SK-N-SH (cell line): ENCODE measurements at regions not wholly inside any gene's neighbourhood (a gene's known extent, or its start where the extent isn't known, plus 50 kb on each side); places are given as distances from the start of the nearest gene placed in this dataset.

Experiments
- RFX5 ChIP-seq: IDR thresholded peaks from 2 replicates; pipeline ENCODE4 v1.6.1; 2012; ENCODE audit warnings: mild to moderate bottlenecking, improper control_type of control experiment, low read length
- TF ChIP-seq, protein P1 (sequence below): fragments of 200-600 bp; sonication (generic); IDR thresholded peaks from 2 replicates; pipeline ENCODE4 v1.6.1; 2017; ENCODE audit warnings: antibody characterized with exemption, mild to moderate bottlenecking, moderate library complexity

DNA sequence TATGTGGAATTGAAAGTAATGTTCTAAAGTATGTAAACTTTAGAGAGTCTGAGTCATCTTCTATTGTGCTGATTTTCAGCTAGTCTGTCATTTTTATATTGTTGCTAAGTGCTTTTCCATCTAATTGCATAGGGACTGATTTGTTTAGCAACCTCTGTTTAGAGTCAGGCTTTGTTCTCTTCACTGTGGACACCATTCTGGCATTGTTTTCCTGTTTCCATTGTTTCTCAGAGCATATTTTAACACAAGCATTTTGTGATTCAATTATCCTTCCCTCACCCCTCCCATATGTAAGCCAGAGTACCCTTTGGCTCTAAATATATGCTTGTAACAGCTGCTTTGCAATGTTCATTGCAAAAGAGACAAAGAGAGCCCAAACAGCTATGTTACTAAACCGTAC is 748.4 kb upstream of the PHF14 start:
- no peak for TF ChIP-seq RFX5
- TF ChIP-seq, protein P1, sequence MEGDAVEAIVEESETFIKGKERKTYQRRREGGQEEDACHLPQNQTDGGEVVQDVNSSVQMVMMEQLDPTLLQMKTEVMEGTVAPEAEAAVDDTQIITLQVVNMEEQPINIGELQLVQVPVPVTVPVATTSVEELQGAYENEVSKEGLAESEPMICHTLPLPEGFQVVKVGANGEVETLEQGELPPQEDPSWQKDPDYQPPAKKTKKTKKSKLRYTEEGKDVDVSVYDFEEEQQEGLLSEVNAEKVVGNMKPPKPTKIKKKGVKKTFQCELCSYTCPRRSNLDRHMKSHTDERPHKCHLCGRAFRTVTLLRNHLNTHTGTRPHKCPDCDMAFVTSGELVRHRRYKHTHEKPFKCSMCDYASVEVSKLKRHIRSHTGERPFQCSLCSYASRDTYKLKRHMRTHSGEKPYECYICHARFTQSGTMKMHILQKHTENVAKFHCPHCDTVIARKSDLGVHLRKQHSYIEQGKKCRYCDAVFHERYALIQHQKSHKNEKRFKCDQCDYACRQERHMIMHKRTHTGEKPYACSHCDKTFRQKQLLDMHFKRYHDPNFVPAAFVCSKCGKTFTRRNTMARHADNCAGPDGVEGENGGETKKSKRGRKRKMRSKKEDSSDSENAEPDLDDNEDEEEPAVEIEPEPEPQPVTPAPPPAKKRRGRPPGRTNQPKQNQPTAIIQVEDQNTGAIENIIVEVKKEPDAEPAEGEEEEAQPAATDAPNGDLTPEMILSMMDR: no peak
